Endometrium (tissue), 2 donors: ENCODE measurements at regions not wholly inside any gene's neighbourhood (a gene's known extent, or its start where the extent isn't known, plus 50 kb on each side); places are given as distances from the start of the nearest gene placed in this dataset.
"Not testable (repeated sequence)": the region's sequence is repeated elsewhere in the genome, so short reads cannot be mapped to it uniquely, and the experiment has no call there.

ENCODE experiments used
- FAIRE-seq: peaks from 2 replicates; lab custom pipeline; 2012; peaks lifted over from hg19 to GRCh38; lab: Jason Lieb, UNC
- donor health status: control.
- donor health status: control.

DNA sequence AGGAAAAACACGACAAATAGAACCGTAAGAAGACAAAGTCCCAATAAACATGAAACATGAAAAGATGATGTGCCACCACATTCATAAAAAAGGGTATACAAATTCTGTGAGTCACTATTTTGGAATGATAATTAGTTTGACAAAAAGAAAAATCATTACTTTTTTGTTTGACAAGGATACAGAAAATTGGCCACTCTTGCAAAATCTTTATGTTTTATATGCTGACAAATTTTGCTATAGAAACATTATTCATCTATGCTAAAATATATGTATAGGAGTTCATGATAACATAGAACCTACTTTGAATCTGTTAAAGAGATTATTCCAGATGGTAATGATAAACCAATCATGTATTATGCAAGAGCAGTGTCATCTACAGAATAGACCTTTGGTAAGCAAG is 1201.0 kb downstream of the FSCB start:
- no peak for FAIRE-seq

DNA sequence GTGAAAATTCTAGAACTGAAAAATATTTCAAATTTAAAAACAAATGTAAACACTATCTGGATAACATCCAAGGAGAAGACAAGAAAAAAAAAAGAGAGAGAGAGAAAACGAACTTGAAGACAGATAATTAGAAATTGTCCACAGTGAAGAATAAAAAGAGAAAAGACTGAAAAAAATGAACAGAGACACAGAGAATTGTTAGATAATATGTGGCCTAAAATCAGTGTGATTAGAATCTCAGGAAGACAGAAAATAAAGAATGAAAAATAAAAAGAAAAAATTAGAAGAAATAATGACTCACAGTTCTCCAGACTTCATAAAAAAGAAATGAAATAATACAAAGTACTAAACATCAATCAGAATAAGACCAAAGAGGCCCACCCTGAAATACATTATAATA is 1209.3 kb downstream of the FSCB start:
- no peak for FAIRE-seq

DNA sequence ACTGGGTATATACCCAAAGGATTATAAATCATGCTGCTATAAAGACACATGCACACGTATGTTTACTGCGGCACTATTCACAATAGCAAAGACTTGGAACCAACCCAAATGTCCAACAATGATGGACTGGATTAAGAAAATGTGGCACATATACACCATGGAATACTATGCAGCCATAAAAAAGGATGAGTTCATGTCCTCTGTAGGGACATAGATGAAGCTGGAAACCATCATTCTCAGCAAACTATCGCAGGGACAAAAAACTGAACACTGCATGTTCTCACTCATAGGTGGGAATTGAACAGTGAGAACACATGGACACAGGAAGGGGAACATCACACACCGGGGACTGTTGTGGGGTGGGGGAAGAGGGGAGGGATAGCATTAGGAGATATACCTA is 1211.0 kb downstream of the FSCB start:
- FAIRE-seq: not testable (repeated sequence)

DNA sequence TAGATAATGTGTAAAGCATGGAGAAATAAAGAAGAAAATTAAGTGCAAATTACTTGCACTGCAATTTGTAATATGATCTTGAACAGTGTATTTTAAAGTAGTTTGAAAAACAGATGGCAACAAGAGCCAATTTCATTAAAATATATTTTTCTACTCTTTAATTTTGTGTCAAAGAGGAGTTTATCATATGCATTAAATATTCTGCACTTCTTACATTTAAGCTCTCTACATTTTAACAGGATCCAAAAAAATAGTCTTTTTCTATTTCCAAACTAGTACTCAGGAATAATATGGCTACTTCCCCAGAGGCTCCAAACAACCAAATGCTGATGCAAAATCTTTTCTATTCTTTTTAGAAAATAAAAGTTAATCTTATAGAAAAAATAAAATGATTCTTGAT is 1221.5 kb downstream of the FSCB start:
- FAIRE-seq: no peak

DNA sequence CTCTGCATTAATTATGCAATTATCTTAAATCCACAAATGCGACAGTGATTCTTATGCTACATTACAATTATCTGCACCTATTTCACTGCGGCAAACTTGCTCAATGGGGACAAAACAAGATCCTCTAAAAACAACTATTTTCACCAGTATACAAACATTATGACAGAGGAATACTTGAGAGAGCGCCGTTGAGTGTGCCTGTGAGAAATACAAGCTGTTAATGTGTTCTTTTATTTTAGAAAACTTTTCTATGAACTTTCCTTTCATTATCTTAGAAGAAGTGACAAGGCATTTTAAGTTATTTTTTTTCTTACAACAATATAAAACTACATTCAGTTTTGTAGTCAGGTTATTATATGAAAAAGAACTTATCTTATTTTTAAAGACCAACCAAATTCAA is 1247.0 kb downstream of the FSCB start:
- FAIRE-seq: no peak

DNA sequence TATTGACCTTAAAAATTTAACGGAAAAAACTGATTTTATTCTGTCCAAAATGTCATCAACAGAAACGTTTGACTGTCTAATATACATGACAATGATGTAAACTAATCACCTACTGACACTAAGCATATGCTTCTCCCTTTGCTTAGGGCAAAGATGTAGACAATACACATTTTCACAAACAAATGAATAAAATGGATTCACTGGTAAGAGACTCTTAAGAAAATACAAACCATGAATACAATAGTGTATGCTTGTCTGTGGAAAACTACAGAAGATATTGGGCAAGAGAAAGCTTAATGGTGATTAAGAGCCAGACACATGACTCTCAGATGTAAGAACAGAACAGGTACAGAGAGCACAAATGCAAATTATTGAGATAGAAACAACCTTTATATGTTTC is 1248.7 kb downstream of the FSCB start:
- no peak for FAIRE-seq

DNA sequence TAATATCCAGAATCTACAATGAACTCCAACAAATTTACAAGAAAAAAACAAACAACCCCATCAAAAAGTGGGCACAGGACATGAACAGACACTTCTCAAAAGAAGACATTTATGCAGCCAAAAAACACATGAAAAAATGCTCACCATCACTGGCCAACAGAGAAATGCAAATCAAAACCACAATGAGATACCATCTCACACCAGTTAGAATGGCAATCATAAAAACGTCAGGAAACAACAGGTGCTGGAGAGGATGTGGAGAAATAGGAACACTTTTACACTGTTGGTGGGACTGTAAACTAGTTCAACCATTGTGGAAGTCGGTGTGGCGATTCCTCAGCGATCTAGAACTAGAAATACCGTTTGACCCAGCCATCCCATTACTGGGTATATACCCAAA is 1250.1 kb downstream of the FSCB start:
- FAIRE-seq: not testable (repeated sequence)

DNA sequence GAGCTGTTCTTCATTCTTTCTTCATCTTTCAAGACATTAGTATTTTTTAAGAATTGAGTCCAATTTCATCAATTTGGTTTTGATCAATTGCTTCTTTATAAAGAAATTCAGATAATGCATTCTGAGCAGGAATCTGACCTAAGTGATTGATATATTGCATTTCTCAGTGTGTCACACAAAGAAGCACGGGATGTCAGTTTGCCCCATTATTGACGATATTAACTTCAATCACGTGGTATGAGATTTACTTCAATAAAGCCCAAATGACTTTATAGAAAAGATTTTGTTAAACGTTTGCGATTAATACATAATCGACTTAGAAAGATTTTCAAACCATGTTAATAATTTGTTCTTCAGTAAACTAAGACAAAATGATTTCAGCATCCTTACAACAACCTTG is 1254.2 kb downstream of the FSCB start:
- no peak for FAIRE-seq

DNA sequence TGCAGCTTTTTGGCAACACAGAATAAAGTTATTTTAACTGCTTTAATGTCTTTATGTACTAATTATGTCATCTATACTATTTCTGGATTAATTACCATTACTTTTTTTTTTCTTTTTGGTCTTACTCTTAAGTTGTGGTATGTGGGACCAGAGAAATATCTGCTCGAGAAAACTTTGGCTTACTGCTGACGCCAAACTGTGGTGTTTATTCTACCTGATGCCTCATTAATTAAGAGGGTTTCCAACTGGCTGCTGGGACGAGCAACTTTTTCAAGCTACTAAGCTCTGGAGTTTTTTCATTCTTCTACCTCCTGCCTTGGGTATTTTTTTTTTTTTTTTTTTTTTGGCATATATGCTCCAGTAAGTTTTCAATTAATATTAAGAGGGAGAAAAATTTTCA is 1257.5 kb downstream of the FSCB start:
- FAIRE-seq: no peak

DNA sequence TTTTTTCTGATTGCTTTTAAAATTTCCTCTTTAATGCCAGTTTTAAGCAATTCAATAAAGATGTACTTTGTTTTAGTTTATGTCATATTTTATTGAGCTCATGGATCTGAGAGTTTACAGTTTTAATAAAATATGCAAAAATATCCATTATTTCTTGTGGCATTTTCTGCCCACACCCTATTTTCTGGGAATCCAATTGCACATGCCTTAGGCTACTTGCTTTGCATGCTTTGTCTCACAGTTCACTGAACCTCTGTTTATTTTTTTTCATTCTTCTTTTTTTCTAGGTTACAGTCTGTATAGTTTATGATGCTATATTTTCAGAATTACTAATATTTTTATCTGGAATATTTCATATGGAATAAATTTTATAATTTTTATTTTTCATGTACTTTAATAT is 1258.0 kb downstream of the FSCB start:
- FAIRE-seq: peak; percentile 45

DNA sequence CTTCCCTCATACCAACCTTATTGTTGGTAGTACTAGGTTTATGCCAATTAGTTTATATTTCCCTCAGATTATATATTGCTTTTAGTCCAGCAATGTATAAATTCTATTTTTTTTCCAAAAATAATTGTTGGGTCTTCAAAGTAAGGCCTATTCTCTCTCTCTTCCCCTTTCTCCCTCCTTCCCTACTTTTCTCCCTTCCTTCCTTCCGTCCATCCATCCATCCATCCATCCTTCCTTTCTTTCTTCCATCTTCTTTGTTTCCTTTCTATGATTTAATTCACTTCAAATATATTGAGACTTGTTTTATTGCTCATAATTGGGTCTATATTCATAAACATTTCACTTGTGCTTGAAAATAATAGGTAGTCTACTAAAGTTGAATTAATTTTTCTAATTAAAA is 1259.2 kb downstream of the FSCB start:
- FAIRE-seq: no peak

DNA sequence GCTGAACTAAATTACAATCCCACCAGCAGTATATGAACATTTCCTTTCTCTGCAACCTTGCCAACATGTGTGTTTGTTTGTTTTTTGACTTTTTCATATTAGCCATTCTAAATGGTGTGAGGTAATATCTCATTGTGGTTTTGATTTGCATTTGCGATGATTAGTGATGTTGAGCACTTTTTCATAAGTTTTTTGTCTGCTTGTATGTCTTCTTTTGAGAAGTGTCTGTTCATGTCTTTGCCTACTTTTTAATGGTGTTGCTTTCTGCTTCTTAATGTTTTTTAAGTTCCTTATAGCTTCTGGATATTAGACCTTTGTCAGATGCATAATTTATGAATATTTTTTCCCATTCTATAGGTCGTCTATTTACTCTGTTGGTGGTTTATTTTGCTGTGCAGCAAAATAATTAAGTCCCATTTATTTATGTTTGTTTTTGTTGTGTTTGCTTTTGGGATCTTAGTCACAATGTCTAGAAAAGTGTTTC is 1262.9 kb downstream of the FSCB start:
- no peak for FAIRE-seq

DNA sequence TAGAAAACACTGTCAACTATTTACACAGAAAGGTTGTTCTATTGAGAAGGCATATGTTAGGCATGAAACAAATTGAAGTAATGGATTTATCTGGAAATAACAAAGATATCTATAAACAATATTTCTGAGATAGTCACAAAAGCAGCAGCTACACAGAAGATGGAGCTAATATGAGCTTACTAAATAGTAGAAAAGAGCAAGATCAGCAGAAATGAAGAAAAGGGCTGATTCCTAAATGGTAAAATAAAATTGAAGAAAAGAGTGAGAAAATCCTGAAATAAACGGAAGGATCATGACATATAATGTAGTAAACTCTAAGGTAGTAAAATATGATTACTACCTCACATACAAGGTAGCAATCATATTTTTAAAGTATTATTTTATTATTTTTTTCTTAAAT is 1263.9 kb downstream of the FSCB start:
- no peak for FAIRE-seq

DNA sequence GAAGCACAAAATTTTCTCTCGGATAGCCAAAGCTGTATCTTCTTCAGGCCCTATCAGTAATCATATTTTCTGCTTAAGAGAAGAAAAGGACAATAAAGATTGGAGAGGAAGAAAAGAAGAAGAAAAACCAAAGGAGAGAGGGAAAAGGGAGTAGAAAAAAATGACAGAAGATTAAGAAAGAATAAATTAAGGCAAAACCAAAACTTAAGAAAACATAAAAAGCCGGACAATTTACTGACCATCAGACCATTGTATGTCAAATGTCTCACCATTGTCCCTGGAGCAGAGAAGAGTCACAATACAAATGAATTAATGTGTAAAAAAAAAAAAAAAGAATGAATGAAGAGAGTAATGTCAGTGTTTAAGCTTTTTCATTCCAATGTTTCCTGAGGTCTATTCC is 1274.8 kb downstream of the FSCB start:
- FAIRE-seq: no peak

DNA sequence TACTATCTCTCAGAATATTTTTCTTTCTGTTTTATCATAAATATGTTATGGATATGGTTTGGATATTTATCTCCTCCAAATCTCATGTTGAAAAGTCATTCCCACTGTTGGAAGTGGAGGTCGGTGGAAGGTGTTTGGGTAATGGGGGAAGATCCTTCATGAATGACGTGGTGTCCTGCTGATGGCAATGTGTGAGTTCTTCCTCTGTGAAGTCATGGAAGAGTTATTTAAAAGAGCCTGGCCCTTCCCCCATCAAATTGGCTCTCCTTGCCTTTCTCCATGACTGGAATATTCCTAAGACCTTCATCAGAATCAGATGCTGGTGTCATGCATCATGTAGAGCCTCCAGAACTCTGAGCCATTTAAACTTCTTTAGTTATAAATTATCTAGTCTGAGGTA is 1291.6 kb downstream of the FSCB start:
- FAIRE-seq: no peak

DNA sequence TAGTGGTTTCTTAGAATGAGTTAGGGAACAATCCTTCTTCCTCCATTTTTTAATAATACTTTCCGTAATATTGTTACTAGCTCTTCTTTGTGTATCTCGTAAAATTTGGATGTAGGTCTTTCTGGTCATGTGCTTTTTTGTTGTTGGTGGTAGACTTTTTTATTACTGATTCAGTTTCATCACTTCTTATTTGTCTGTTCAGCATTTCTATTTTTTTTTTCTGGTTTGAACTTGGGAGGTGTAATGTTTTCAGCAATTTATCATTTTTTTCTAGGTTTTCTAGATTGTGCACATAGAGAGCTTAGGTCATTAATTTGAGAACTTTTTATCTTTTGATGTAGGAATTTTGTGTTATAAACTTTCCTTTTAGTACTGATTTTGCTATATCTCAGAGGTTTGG is 1299.9 kb downstream of the FSCB start:
- no peak for FAIRE-seq

DNA sequence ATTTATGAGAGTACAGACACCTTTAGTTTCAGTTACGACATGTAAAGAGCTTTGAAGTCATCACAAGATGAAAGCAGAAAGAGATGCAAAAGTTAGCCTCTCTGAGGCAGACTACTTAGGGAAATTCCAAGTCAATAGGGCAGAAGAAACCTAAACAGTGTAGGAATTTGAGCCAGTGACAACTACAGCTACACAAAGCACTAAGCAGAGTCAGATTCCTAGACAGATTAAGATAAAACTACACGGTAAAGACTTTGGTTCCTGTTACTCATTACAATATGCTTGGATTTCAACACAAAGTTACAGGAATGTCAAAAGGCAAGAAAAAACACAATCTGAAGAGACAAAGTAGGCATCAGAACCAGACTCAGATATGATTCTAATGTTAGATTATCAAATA is 1302.3 kb downstream of the FSCB start:
- FAIRE-seq: no peak

DNA sequence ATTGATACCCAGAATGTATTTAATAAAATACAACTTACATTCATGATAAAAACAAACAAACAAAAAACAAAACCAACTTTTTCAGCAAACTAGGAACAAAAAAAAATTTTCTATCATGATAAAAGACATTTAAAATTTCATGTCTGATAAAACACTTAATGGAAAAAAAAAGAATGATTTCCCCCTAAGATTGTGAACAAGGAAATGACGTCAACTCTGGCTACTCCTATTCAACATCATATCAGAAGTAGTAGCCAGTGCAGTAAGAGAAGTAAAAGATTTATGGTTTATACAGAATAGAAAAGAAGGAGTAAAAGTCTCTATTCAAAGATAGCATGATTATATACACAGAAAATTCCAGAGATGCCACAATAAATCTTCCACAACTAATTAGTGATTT is 1306.6 kb downstream of the FSCB start:
- FAIRE-seq: no peak

DNA sequence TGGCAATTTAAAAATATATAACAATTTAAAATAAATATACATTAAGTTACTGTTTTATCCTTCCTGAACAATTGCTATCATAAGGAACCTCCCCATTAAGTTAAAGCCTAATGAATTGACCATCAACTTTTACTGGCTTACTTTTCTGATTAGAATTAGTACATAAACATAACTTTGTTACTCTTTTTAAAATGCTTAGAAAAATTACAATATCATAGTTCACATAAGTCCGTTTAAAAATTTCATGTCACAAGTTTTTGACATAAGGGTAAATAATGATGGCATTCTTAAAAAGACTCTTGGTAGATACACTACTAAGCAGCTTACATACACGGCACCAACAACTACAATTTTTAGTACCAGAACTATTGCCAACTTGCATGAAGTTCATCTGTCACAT is 1308.6 kb downstream of the FSCB start:
- FAIRE-seq: no peak

DNA sequence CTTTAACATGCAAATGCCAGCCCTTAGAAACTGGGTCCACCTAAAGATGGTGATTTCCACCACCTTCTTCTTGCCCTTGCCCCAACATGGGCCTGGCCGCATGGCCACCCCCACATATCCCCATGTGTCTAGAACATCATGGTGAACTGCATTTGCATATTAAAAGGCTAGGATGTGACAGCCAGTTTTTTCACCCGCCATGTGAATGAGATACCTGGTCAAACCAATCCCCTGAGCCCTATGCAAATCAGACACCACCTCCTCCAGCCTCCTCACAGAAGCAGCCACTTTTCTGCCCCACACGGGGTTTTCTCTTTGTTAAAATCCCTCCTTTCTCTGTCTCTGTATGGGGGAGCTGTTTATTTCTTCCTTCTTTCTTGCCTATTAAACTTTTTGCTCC is 1322.5 kb downstream of the FSCB start:
- no peak for FAIRE-seq

DNA sequence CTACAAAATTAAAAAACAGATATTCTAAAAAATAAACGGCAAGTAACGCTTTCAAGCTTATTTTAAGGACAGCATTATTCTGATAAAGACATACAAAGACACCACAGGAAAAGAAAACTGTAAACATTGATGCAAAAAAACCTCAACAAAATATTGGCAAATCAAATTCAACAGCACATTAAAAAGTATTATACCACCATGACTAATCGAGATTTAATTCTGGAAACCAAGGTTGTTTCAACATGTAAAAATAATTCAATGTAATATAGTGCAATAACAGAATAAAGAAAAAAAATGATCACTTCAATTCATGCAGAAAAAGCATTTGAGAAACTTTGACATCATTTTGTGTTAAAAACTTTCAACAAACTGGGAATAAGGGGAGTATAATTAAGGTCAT is 1323.2 kb downstream of the FSCB start:
- peak; percentile 63 for FAIRE-seq

DNA sequence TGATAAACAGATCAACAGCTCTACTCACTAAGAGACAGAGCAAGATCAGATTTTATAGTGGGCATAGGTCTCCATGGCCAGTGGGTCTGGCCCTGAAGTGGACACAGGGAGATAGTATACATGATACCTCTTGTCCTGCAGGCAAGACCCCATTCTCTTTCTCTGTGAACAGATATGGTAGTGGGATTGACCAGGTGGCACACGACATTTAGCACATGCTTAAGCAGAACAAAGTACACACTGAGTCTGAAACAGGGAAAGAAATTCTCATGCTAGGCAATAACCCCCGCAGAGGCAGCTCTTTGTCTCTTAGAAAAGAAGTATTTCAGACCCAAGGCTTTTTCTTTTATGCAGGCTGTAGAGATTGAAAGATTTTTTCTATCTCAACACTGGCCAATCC is 1331.2 kb downstream of the FSCB start:
- FAIRE-seq: no peak

DNA sequence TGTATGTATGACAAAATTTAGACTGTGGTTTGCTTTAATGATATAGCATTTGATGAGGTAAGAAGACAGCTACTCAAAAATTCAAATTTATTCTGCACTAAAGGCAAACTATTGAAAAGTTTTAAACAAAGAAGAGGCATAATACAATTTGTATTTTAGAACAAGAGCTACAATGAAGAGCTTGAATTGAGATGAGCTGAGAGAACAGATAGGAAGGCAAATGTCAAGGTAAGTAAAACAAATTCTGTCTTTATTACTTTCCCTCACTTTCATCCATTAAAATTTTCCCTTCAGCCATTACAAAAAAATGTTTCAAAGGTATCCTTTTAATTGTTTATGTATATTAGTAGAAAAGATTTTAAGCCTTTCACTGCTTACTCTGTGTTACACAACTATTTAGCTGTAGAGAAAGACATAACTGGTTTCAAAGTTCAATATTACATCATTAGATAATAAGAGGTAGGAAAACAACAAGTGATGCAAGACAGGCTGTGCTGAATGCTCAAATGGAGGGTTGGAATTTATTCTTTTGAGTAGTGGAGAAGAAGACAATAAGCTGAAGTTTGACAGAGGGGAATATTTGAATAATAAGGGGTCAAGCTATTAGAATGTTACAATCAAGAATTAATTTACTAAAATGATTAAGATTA is 1334.1 kb downstream of the FSCB start:
- no peak for FAIRE-seq

DNA sequence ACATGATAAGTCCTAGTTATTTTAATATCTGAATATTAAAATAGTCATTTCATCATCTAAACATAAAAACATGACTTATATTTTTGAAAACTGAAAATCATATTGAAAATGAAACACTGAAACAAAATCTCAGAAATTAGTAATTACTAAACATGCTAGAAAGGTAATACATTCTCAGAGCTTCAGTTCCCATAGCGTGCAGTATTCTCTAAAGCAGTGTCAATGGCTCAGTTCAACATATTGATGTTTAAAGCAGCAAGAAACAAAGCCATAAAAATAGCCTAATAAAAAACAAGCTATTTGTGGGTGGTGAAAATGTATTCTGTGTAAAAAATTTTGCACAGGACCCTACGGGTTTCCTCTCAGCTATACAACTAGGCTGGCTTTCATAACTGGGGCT is 1337.4 kb downstream of the FSCB start:
- FAIRE-seq: no peak

DNA sequence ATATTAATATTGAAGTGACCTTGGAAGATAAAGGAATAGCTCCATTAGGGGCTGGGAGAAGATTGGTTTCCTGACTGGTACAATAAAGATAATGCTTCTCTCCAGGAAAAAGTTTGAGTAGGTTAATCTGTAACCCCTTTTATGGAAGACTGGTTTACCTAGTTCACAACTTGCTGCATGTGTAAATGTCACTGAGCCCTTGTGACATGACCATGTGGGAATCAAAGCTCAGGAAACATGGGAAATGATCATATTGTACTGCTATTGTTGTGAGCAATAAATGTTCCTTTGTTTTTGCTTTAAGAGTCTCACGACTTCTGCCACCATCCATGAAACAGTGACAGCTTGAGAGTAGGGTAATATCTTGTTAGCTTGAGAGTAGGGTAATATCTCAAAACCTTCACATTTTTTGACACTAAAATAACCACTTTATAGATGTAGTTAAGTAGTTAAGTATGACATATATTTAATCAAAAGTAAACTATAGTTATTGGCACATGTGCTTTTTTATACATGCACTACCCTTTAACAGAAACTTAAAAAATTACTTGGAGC is 1338.6 kb downstream of the FSCB start:
- FAIRE-seq: no peak
